ENCODE measurements at regions not wholly inside any gene's neighbourhood (a gene's known extent, or its start where the extent isn't known, plus 50 kb on each side); places are given as distances from the start of the nearest gene placed in this dataset.
"Not testable (repeated sequence)": the region's sequence is repeated elsewhere in the genome, so short reads cannot be mapped to it uniquely, and the experiment has no call there.

- TF ChIP-seq CTCF (IDR thresholded peaks at IDR 0.05; ENCODE audit: low read length); EZH2 (IDR thresholded peaks at IDR 0.05; ENCODE audit: borderline replicate concordance, low read length): not testable (repeated sequence)
Observed at GRCh38 chr3:195970873-195971272, 62.5 kb upstream of the TNK2 start.
